ENCODE measurements at regions not wholly inside any gene's neighbourhood (a gene's known extent, or its start where the extent isn't known, plus 50 kb on each side); places are given as distances from the start of the nearest gene placed in this dataset.

GRCh38 chr5:153347611-153348010, 142.9 kb upstream of the GRIA1 start:
- TF ChIP-seq EZH2 (IDR thresholded peaks at IDR 0.05; ENCODE audit: low read length): no peak
- TF ChIP-seq CTCF (optimal IDR thresholded peaks at IDR 0.05 in 1 of 3, IDR thresholded peaks at IDR 0.05 in 1 of 3, conservative IDR thresholded peaks at IDR 0.05 in 1 of 3; ENCODE audit: extremely low read depth in 1 of 3, insufficient read depth in 2 of 3, low read length in 3 of 3): no peak
